ENCODE measurements at regions not wholly inside any gene's neighbourhood (a gene's known extent, or its start where the extent isn't known, plus 50 kb on each side); places are given as distances from the start of the nearest gene placed in this dataset.
"Not testable (repeated sequence)": the region's sequence is repeated elsewhere in the genome, so short reads cannot be mapped to it uniquely, and the experiment has no call there.

DNA sequence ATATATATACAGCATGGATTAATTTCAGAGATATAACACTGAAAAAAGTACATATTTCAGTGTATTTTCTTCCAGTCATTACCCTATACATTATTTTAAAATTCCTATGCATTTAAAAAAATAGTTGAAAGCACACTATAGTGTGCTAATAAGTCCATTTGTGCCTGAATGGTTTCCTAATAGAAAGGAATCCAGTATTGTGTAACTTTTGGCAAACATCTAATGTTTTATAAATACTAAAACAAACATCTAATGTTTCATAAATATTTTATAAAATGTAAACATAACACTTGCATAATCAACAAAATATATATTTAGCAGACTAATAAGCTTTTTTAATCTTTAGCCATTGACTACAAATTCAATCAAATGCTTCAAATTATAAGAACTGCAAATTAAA lies 126.6 kb upstream of the FIBIN start:
- TF ChIP-seq, protein P1, sequence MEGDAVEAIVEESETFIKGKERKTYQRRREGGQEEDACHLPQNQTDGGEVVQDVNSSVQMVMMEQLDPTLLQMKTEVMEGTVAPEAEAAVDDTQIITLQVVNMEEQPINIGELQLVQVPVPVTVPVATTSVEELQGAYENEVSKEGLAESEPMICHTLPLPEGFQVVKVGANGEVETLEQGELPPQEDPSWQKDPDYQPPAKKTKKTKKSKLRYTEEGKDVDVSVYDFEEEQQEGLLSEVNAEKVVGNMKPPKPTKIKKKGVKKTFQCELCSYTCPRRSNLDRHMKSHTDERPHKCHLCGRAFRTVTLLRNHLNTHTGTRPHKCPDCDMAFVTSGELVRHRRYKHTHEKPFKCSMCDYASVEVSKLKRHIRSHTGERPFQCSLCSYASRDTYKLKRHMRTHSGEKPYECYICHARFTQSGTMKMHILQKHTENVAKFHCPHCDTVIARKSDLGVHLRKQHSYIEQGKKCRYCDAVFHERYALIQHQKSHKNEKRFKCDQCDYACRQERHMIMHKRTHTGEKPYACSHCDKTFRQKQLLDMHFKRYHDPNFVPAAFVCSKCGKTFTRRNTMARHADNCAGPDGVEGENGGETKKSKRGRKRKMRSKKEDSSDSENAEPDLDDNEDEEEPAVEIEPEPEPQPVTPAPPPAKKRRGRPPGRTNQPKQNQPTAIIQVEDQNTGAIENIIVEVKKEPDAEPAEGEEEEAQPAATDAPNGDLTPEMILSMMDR (IDR thresholded peaks at IDR 0.05), result no peak
- no peak for DNase-seq (ENCODE audit: extremely low spot score, unreplicated experiment)
- H3K9me3 Mint-ChIP-seq (ENCODE audit: unreplicated experiment), result peaks cover 24% of the 10 kb centered on the region
- H3K27ac Mint-ChIP-seq (ENCODE audit: unreplicated experiment), result no peak overlapping the region
- peaks cover 11% of the 10 kb centered on the region for H3K36me3 Mint-ChIP-seq (ENCODE audit: unreplicated experiment)
- H3K4me1 Mint-ChIP-seq (ENCODE audit: unreplicated experiment), result no peaks in the 10 kb centered on the region
- peaks cover 10% of the 10 kb centered on the region for H3K27me3 Mint-ChIP-seq (ENCODE audit: unreplicated experiment)
- H3K4me3 Mint-ChIP-seq (ENCODE audit: unreplicated experiment), result no peak overlapping the region

DNA sequence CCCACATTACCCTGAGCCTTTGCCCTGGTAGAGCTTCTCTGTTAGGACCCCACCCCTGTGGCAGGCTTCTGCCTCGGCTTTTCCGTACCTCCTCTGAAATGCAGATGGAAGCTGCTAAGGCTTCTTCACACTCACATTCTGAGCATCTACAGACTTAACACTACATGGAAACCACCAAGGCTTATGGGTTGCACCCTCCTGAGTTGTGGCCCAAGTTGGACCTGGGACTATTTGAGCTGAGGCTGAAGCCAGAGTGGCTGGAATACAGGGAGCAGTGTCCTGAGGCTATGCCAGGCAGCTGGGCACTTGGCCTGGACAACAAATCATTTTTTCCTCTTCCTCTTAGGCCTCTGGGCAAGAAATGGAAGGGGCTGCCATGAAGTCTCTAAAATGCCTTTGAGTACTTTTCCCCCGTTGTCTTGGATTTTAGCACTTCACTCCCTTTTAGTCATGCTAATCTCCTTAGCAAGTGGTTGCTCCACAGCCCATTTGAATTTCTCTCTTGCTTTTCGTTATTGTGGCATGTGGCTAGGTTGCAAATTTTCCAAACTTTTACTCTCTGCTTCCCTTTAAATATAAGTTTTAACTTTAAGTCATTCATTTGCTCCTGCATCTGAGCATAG lies 114.8 kb upstream of the FIBIN start:
- peaks cover 41% of the 10 kb centered on the region for H3K9me3 Mint-ChIP-seq (ENCODE audit: unreplicated experiment)
- TF ChIP-seq, protein P1 (IDR thresholded peaks at IDR 0.05), result no peak
- H3K27ac Mint-ChIP-seq (ENCODE audit: unreplicated experiment), result no peak overlapping the region
- DNase-seq (ENCODE audit: extremely low spot score, unreplicated experiment), result no peak
- no peaks in the 10 kb centered on the region for H3K4me1 Mint-ChIP-seq (ENCODE audit: unreplicated experiment)
- H3K4me3 Mint-ChIP-seq (ENCODE audit: unreplicated experiment), result no peak overlapping the region
- H3K27me3 Mint-ChIP-seq (ENCODE audit: unreplicated experiment), result no peaks in the 10 kb centered on the region
- H3K36me3 Mint-ChIP-seq (ENCODE audit: unreplicated experiment), result peaks cover 14% of the 10 kb centered on the region

DNA sequence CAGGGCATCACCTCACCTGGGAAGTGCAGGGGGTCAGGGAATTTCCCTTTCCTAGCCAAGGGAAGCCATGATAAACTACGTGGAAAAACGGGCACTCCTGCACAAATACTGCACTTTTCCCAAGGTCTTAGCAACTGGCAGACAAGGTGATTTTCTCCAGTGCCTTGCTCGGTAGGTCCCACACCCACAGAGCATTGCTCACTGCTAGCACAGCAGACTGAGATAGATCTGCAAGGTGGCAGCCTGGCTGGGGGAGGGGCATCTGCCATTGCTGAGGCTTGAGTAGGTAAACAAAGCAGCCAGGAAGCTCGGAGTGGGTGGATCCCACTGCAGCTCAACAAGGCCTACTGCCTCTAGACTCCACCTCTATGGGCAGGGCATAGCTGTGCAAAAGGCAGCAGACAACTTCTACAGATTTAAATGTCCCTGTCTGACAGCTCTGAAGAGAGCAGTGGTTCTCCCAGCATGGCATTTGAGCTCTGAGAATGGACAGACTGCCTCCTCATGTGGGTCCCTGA lies 111.5 kb upstream of the FIBIN start:
- H3K36me3 Mint-ChIP-seq (ENCODE audit: unreplicated experiment), result peaks cover 17% of the 10 kb centered on the region
- H3K27ac Mint-ChIP-seq (ENCODE audit: unreplicated experiment); H3K27me3 Mint-ChIP-seq (ENCODE audit: unreplicated experiment); H3K4me3 Mint-ChIP-seq (ENCODE audit: unreplicated experiment); H3K4me1 Mint-ChIP-seq (ENCODE audit: unreplicated experiment); DNase-seq (ENCODE audit: extremely low spot score, unreplicated experiment): not testable (repeated sequence)
- peaks cover 46% of the 10 kb centered on the region for H3K9me3 Mint-ChIP-seq (ENCODE audit: unreplicated experiment)

DNA sequence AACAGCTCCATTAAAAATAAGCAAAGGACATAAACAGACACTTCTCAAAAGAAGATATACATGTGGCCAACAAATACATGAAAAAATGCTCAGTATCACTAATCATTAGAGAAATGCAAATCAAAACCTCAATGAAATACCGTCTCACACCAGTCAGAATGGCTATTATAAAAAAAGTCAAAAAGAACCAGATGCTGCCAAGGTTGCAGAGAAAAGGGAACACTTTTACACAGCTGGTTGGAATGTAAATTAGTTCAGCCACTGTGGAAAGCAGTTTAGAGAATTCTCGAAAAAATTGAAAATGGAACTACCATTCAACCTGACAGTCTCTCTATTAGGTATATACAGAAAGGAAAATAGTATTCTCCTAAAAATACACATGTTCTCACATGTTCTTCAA lies 102.4 kb upstream of the FIBIN start:
- H3K27me3 Mint-ChIP-seq (ENCODE audit: unreplicated experiment), result no peaks in the 10 kb centered on the region
- H3K27ac Mint-ChIP-seq (ENCODE audit: unreplicated experiment), result no peak overlapping the region
- H3K9me3 Mint-ChIP-seq (ENCODE audit: unreplicated experiment), result peaks cover 11% of the 10 kb centered on the region
- TF ChIP-seq, protein P1 (IDR thresholded peaks at IDR 0.05), result no peak
- H3K36me3 Mint-ChIP-seq (ENCODE audit: unreplicated experiment), result peaks cover 3% of the 10 kb centered on the region
- no peak for DNase-seq (ENCODE audit: extremely low spot score, unreplicated experiment)
- peaks cover 10% of the 10 kb centered on the region for H3K4me1 Mint-ChIP-seq (ENCODE audit: unreplicated experiment)
- H3K4me3 Mint-ChIP-seq (ENCODE audit: unreplicated experiment), result no peak overlapping the region

DNA sequence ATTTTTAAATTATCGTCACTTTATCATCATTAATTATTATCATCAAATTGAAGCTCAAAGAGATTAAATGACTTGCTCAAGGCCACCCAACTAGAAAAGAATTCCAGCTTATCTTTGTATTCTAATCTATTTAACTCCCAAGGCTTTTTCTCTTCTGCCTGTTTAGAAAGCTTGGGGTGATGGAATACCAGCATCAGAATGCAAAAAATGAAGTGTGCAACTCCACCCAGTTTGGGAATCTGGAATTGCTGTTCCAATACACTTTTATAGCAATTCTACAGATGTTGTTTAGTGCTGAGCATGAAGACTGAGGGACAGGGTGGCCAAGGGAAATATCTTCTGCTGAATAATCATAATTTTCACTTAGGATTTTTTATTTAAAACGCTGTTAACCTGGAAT lies 97.2 kb upstream of the FIBIN start:
- TF ChIP-seq, protein P1 (IDR thresholded peaks at IDR 0.05), result no peak
- H3K9me3 Mint-ChIP-seq (ENCODE audit: unreplicated experiment), result peaks cover 18% of the 10 kb centered on the region
- no peak overlapping the region for H3K27ac Mint-ChIP-seq (ENCODE audit: unreplicated experiment)
- H3K27me3 Mint-ChIP-seq (ENCODE audit: unreplicated experiment), result no peaks in the 10 kb centered on the region
- H3K36me3 Mint-ChIP-seq (ENCODE audit: unreplicated experiment), result peaks cover 3% of the 10 kb centered on the region
- peaks cover 25% of the 10 kb centered on the region for H3K4me1 Mint-ChIP-seq (ENCODE audit: unreplicated experiment)
- no peak for DNase-seq (ENCODE audit: extremely low spot score, unreplicated experiment)
- no peak overlapping the region for H3K4me3 Mint-ChIP-seq (ENCODE audit: unreplicated experiment)
